Natural killer cell (primary cell): ENCODE measurements at regions not wholly inside any gene's neighbourhood (a gene's known extent, or its start where the extent isn't known, plus 50 kb on each side); places are given as distances from the start of the nearest gene placed in this dataset.
A peak's percentile ranks its signal among the peaks of the same experiment; 100 is the strongest.
"Not testable (repeated sequence)": the region's sequence is repeated elsewhere in the genome, so short reads cannot be mapped to it uniquely, and the experiment has no call there.

ENCODE experiments used
- ATAC-seq, 3 donors: fragments of 150-1000 bp in 2 of 3; fragments of 200-7000 bp in 1 of 3; cut with Tn5 transposase; 1 replicate in 1 of 3; 2 replicates in 2 of 3; pipeline ENCODE4 v1.10.0; 2021; ENCODE audit warnings: mild to moderate bottlenecking in 2 of 3, moderate library complexity in 2 of 3
- DNase-seq, 2 donors: peaks; one replicate each; pipeline versions ENCODE4 v3.0.0 to v3.0.0-alpha.2; 2013 to 2021; ENCODE audit warnings: mixed read lengths in 1 of 2
- H3K27ac ChIP-seq: one replicate; pipeline ENCODE4 v1.5.1; 2013; ENCODE audit warnings: mild to moderate bottlenecking, low read length
- H3K27me3 ChIP-seq: one replicate; pipeline ENCODE4 v1.6.1; 2013; ENCODE audit warnings: low read length; ENCODE audit not compliant: control insufficient read depth, insufficient read depth
- H3K36me3 ChIP-seq: one replicate; pipeline ENCODE4 v1.6.1; 2013; ENCODE audit warnings: low read length; ENCODE audit not compliant: control insufficient read depth, insufficient read depth
- H3K4me1 ChIP-seq: one replicate; pipeline ENCODE4 v1.6.1; 2013; ENCODE audit warnings: low read length; ENCODE audit not compliant: control insufficient read depth, insufficient read depth
- H3K4me3 ChIP-seq: one replicate; pipeline ENCODE4 v1.5.1; 2013; ENCODE audit warnings: low read length
- H3K9me3 ChIP-seq: one replicate; pipeline ENCODE4 v1.6.1; 2013; ENCODE audit warnings: low read length; ENCODE audit not compliant: control insufficient read depth, insufficient read depth
- H3K27ac Mint-ChIP-seq, 2 donors: one replicate each; pipeline ENCODE4 v1.8.0; 2022; ENCODE audit warnings: mild to moderate bottlenecking in 2 of 2, mixed read lengths in 2 of 2, moderate library complexity in 1 of 2
- H3K27me3 Mint-ChIP-seq, 2 donors: one replicate each; pipeline ENCODE4 v1.8.0; 2022; ENCODE audit warnings: low read depth in 2 of 2, mixed read lengths in 2 of 2
- H3K36me3 Mint-ChIP-seq: one replicate; pipeline ENCODE4 v1.8.0; 2022; ENCODE audit warnings: mixed read lengths
- H3K4me1 Mint-ChIP-seq, 2 donors: one replicate each; pipeline ENCODE4 v1.8.0; 2022; ENCODE audit warnings: mixed read lengths in 2 of 2
- H3K4me3 Mint-ChIP-seq: one replicate; pipeline ENCODE4 v1.8.0; 2022; ENCODE audit warnings: mild to moderate bottlenecking, moderate library complexity, mixed read lengths
- H3K9me3 Mint-ChIP-seq, 2 donors: one replicate each; pipeline ENCODE4 v1.8.0; 2022; ENCODE audit warnings: mixed read lengths in 2 of 2
- CTCF ChIP-seq: fragments of 200-600 bp; IDR thresholded peaks from one replicate; pipeline ENCODE4 v1.8.0; 2022; ENCODE audit warnings: antibody characterized with exemption
- WGBS: methylation state at CpG from one replicate; pipeline ENCODE4 v1.1.7; 2013; ENCODE audit warnings: missing lambda C conversion rate; ENCODE audit not compliant: insufficient coverage; 5-methylcytosine and 5-hydroxymethylcytosine counted together
- intact Hi-C: fragments of 100-400 bp; cut with micrococcal nuclease; formaldehyde crosslinking; loops from one replicate; pipeline ENCODE4 v1.14.2; 2022

DNA sequence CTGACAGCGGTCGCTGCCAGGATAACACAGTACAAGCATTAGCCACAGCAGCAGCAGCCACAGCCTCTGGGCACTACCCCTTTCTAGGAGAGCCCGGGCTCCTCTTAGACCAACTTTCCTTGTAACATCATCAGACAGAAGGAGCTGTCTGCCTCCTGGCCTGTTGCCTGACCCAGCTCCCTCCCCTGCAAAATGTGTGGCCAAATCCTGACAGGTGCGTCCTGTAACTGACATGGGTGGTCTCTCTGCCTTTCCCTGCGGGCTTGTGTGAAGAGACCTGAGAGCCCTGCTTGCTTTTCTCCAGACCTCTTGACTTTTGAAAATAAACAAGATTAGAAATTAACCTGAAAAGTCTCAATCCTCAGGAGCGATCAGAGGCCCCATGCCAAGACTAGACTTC lies 824.9 kb downstream of the RAPGEF2 start:
- 93% methylated on average over 6 of the region's 6 CpGs for WGBS
- Mint-ChIP-seq H3K4me3 (no peak overlapping the region), H3K27ac (no peak overlapping the region), H3K36me3 (no peaks in the 10 kb centered on the region), H3K9me3 (peaks cover 6 to 23% of the 10 kb centered on the region in 2 donors), H3K4me1 (no peaks in the 10 kb centered on the region), H3K27me3 (no peaks in the 10 kb centered on the region)
- H3K27ac ChIP-seq: no peak overlapping the region
- no peaks in the 10 kb centered on the region for H3K27me3 ChIP-seq
- ATAC-seq (peak in 1 of 3 donors; percentile 24), DNase-seq (no peak)
- H3K4me1 ChIP-seq: no peaks in the 10 kb centered on the region
- no peaks in the 10 kb centered on the region for H3K36me3 ChIP-seq
- intact Hi-C loops: no loop called here
- TF ChIP-seq CTCF: no peak
- peaks cover 19% of the 10 kb centered on the region for H3K9me3 ChIP-seq
- H3K4me3 ChIP-seq: no peak overlapping the region

- WGBS: 90% methylated on average over 8 of the region's 8 CpGs
- peaks cover 7 to 23% of the 10 kb centered on the region in 2 donors for H3K9me3 Mint-ChIP-seq
- H3K27ac Mint-ChIP-seq, H3K9me3 ChIP-seq, H3K27me3 Mint-ChIP-seq, ATAC-seq, H3K36me3 Mint-ChIP-seq, DNase-seq, H3K27me3 ChIP-seq, H3K4me3 Mint-ChIP-seq, H3K4me1 ChIP-seq, H3K4me1 Mint-ChIP-seq, H3K36me3 ChIP-seq, H3K27ac ChIP-seq, H3K4me3 ChIP-seq, intact Hi-C loops: not testable (repeated sequence)
These were observed 831.7 kb downstream of the RAPGEF2 start for GRCh38 chr4:159934602-159935001.

- no peak for TF ChIP-seq CTCF
- Mint-ChIP-seq H3K9me3 (peaks cover 5 to 14% of the 10 kb centered on the region in 2 donors), H3K27me3 (no peaks in the 10 kb centered on the region), H3K4me3 (no peak overlapping the region), H3K36me3 (peaks cover 8% of the 10 kb centered on the region), H3K27ac (no peak overlapping the region), H3K4me1 (no peaks in the 10 kb centered on the region)
- DNase-seq (no peak), ATAC-seq (no peak)
- H3K27ac ChIP-seq: no peak overlapping the region
- WGBS: 83% methylated on average over 2 of the region's 3 CpGs
- H3K36me3 ChIP-seq: no peaks in the 10 kb centered on the region
- H3K27me3 ChIP-seq: no peaks in the 10 kb centered on the region
- no peak overlapping the region for H3K4me3 ChIP-seq
- no peaks in the 10 kb centered on the region for H3K9me3 ChIP-seq
- intact Hi-C loops: no loop called here
- H3K4me1 ChIP-seq: no peaks in the 10 kb centered on the region
These were observed 834.7 kb downstream of the RAPGEF2 start for GRCh38 chr4:159937595-159937994.

DNA sequence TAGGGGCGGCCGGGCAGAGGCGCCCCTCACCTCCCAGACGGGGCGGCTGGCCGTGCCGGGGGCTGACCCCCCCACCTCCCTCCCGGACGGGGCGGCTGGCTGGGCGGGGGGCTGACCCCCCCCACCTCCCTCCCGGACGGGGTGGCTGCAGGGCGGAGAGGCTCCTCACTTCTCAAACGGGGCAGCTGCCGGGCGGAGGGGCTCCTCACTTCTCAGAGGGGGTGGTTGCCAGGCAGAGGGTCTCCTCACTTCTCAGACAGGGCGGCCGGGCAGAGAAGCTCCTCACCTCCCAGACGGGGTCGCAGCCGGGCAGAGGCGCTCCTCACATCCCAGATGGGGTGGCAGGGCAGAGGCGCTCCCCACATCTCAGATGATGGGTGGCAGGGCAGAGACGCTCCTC lies 836.8 kb downstream of the RAPGEF2 start:
- H3K4me1 Mint-ChIP-seq, ATAC-seq, H3K27ac Mint-ChIP-seq, H3K9me3 ChIP-seq, H3K36me3 Mint-ChIP-seq, H3K27me3 Mint-ChIP-seq, H3K27me3 ChIP-seq, H3K36me3 ChIP-seq, H3K4me1 ChIP-seq, DNase-seq, H3K9me3 Mint-ChIP-seq, H3K27ac ChIP-seq, H3K4me3 ChIP-seq, intact Hi-C loops, H3K4me3 Mint-ChIP-seq: not testable (repeated sequence)
- WGBS: 96% methylated on average over 20 of the region's 25 CpGs

GRCh38 chr4:159941076-159941475 lies 838.2 kb downstream of the RAPGEF2 start:
- Histone ChIP-seq H3K27me3 (no peaks in the 10 kb centered on the region), H3K36me3 (no peaks in the 10 kb centered on the region), H3K27ac (no peak overlapping the region), H3K4me1 (no peaks in the 10 kb centered on the region), H3K9me3 (no peaks in the 10 kb centered on the region), H3K4me3 (no peak overlapping the region)
- 100% methylated on average over 3 of the region's 3 CpGs for WGBS
- TF ChIP-seq CTCF: no peak
- DNase-seq (no peak), ATAC-seq (no peak)
- no peaks in the 10 kb centered on the region for H3K4me1 Mint-ChIP-seq
- intact Hi-C loops: no loop called here
- no peak overlapping the region for H3K4me3 Mint-ChIP-seq
- no peak overlapping the region for H3K27ac Mint-ChIP-seq
- H3K36me3 Mint-ChIP-seq: peaks cover 3% of the 10 kb centered on the region
- H3K9me3 Mint-ChIP-seq: peaks cover under 1 to 4% of the 10 kb centered on the region in 2 donors
- no peaks in the 10 kb centered on the region for H3K27me3 Mint-ChIP-seq
